Hippocampal formation (tissue), 2 donors: ENCODE measurements at regions not wholly inside any gene's neighbourhood (a gene's known extent, or its start where the extent isn't known, plus 50 kb on each side); places are given as distances from the start of the nearest gene placed in this dataset.
"Not testable (repeated sequence)": the region's sequence is repeated elsewhere in the genome, so short reads cannot be mapped to it uniquely, and the experiment has no call there.

ENCODE experiments used
- DNase-seq, 2 donors: peaks; one replicate each; lab custom pipeline; 2025; lab: John Stamatoyannopoulos, UW

DNA sequence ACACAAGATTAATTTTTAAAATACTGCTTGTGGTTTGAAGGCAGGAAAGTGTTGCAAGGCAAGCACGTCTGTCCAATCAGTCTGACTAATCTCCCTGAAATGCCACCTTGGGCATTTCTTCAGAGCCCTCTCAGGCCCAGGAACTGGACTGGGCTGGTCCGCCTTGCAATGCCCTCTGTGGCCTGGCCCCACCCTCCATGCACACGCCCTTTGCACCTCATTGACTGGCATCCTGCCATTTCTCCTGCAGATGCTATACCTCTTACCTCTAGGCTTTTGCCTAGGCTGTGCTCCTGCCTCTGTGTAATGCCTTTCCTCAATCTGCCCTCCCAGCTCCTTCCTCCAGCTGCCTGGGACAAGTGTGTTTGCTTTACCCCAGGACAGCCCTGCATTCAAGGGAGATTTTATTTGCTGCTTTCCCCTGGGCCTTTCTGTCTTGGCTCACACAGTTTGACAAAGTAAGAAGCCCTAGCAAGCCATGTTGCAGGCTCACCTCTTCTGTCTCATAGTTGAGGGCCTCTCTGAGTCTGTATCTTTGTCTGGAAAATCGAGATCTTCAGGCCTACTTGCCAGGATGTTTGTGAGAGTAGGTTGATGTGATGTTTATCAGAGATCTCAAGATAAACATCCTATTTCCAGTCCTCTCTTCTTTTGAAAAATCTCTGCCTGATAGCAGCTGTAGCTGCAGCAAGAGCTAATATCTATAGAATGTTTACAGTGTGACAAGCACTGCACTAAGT, 149.2 kb upstream of the JUN start:
- no peak for DNase-seq

DNA sequence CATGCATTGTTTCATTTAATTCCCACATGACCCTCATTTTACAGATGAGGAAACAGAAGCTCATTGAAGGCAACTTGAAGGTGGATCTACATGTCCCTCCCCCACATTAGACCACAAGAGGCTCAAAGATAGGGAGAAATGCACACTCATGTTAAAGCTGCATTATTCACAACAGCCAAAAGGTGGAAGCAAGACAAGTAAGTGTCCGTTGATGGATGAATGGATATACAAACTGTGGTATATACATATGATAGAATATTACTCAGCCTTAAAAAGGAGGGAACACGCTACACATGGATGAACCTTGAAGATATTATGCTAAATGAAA, 149.7 kb upstream of the JUN start:
- DNase-seq = no peak

DNA sequence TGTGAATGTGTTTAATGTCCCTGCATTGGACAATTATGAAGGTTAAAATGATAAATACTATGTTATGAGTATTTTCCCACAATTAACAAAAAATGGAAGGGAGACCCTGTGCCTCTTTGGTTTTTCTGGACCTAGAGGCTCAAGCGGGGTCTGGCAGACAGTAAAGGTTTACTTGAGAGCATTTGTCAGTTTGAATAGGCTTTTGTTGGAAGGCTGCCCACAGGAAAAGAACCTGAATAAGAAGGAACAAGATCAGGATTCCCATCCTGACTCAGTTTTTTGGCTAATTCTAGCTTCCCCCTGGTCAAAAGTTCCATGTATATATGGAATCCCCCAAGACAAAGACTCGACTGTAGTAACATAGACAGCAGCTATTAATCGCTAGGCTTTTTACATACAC, 150.9 kb upstream of the JUN start:
- no peak for DNase-seq

DNA sequence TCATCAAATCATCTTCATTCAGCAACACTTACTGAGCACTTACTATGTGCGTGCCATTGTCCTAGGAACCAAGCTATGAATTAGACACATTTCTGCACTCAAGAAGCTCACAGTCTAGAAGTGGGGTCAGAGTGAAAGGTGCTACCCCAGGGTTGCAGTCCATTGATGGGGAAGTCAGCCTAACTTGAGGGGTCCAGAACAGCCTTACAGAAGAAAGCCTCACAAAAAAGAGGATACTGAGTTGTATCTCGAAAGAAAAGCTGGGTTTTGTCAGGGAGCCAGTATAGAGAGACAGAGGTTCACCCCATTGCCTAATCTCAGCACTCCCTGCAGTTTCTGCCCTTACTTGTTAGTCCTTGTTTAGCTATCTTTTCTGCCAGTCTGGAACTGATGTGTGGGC, 153.1 kb upstream of the JUN start:
- DNase-seq = no peak

DNA sequence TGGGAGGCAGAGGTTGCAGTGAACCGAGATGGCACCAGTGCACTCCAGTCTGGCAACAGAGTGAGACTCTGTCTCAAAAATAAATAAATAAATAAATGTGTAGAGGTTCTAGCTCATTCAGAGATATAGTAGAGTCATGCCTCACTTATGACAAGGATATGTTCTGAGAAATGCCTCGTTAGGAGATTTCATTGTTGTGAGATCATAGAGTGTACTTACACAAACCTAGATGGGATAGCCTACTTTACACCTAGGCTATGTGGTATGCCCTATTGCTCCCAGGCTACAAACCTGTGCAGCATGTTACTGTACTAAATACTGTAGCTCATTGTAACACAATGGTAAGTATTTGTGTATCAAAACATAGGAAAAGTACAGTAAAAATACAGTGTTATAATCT, 155.3 kb upstream of the JUN start:
- no peak for DNase-seq

DNA sequence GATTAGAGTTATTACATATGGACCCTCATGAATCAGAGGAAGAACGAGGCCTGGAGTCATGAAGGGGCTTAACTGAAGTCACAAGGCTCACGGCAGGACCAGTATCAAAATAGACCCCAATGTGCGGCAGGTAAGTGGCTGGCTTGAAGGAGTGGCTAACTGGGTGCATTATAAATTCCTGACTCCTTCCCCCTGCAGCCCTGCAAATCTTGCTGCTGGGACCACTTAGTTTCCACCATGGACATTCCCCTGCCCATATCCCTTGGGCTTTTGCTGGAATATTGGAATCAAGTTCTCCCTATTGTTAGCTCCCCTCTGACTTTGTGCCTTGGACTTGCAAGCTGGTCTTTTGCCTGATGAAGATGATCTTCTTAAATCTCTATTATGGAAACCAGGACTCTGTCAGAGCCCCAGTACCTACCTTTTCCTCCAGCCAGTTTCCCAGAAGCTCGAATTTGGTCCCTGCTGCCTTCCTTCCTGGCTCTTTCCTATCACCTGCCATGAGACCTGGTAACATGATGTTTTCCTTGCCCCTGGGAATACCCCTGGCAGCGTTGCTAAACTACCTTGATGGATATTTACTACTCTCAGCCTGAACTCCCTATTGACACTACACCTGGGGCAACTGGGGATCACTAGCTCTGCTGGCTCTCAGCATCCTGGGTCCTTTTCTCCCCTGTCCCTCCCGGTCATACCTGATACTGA, 156.0 kb upstream of the JUN start:
- no peak for DNase-seq

DNA sequence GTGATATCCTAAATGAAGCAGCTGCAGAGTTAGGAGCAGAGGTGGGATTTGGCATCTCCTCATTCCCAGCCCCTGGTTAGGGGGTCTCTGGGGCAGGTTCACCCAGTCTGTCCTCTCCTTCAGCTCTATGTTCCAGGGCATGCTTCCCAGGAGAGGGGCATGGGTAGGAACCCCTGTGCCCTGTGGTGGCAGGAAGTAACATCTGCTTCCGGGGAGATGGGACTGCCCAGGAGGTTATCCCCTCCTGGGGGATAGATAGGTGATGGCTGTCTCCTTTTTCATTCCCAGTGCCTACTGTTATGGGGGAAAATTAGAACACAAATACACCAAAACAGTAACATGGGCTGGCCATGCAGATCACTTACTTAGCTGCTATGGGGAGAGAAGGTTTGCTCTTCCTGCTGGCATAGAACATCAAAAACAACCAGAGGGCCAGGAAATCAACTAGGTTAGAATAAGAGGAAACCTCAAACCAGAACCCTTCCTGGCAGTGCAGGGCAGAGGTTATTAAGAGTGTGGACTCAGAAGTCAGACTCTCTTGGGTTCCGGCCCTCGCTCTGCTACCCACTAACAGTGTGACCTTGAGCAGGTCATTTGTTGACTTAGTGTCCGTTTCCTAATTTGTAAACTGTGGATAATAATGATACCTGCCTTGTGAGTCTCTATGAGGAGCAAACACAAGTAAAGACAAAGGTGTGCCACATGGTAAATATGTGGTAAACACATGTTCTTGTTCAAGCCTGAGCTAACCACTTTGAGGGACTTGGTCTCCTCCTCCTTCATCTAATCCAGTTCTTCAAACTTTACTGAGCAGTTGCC, 157.8 kb upstream of the JUN start:
- no peak for DNase-seq

DNA sequence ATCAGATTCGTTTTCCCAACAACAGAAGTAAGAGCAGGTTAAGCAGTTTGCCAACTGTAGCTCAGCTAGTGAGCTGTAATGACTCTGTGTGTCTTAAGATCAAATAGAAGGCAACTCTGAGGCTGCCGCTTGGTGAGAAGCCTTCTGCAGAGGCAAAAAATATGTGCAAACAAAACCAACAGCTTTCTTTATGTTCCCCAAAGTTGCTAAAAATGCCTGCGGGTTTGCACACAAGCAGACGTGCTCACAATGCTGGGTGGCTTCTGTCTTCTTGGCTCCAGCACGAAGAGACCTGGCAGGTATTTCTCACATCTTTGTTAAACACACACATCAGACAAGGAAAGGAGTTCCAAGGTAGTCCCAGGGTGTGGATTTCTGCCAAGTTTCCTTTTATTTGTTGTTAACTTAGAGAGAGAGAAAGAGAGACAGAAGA, 158.9 kb upstream of the JUN start:
- no peak for DNase-seq

DNA sequence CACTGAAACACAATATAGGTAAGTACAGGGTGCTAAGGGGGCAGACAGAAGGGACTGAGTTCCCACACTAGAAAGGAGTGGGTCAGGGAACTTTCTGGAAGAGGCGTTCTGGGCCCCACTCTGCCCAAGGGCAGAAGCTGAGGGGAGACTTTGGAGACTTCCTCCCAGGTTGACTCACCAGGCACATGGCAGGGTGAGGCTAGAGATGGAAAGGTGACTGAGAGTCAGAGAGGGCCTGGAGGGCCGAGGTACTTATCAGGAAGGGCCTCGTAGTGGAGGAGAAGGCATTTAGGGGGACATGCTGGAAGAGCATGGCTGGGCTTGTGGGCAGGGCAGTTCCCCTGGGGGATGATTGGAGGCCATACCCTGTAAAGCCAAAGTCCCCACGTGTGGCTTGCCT, 159.9 kb upstream of the JUN start:
- no peak for DNase-seq

DNA sequence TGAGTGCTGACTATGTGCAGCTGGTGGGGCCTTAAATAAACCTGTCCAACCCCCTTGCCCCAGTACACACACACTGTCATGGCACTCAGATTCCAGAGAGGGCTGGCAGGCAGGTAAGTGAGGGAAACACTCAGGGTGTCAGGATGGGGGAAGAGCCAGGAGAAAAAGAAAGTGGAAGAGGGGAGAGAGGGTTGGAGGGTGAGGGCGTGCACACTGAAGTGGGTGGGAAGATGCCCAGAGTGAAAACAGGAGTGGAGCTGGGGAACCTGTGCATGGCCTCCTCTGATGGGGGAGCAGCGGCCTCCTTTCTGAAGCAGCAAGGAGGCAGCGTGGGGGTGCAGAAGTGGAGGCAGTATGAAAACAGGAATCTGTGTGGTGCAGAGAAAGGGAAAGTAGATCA, 160.6 kb upstream of the JUN start:
- DNase-seq = no peak

DNA sequence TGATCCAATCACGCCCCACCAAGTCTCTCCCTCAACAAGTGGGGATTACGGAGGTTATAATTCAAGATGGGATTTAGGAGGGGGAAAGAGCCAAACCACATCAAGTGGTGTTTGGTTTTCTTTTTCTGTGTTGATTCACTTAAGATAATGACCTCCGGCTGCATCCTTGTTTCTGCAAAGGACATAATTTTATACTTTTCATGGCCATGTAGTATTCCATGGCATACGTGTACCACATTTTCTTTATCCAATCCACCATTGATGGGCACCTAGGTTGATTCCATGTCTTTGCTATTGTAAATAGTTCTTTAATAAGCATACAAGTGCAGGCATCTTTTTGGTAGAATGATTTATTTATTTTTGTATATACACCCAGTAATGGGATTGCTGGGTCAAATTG, 162.5 kb upstream of the JUN start:
- no peak for DNase-seq

DNA sequence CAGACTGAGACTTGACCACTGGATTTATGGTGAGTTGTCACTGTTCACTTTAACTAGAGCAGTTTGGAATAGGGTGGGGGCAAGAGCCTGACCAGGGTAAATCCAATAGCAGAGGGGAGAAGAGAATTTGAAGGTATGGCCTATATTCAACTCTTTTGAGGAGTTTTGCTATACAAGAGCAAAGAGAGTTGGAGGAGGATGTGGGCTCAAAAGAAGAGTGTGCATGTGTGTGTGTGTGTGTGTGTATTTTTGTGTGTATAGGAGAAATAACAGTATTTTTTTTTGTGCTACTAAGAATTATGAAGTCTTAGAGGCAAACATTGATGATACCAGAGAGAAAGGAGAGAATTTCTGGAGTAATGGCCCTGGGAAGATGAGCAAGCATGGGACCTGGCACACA, 164.8 kb upstream of the JUN start:
- no peak for DNase-seq

DNA sequence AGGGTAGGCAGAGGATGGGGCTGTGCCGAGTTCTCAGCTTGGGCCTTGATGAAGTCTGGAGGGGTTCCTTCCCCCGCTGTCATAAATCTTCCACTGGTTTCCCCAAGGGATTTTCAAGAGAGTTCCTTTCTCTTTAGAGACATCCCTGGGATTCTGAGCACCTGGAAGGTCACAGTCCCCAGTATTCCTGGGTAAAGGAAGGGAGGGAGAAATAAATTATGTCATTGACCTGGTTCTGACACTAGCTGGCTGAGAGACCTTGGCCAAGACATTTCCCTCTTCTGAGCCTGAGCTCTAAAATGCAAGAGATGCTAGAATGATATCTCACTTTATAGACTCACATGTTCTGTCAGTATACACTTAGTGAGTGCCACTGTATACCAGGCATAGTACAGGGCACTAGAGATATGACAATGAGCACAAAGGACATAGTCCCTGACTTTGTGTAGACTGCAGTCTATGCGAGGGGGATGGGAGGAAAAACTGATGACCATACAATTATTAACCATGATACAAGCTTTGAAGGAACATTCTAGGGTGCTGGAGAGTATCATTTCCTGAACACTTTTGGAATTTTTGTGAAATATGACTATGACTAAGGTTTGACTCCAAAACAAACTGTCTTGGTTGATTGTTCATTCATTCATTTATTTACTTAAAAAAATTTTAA, 165.8 kb upstream of the JUN start:
- DNase-seq = no peak

DNA sequence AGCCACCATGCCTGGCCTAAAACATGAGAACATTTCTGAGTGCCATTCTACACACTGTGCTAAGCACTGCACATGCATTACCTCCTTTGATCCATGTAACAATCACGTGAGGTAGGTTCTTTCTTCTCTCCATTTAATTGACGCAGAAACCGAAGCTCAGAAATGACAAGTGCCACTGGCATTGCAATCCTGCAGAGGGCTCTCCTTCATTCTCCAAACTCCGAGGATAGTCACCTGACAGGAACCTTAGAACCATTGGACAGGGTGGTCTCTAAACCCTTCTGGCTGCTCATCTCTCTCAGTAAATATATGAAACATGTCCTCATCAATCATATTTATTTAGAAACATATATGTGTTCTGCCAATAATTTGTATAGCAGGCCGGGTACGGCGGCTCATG, 167.1 kb upstream of the JUN start:
- DNase-seq = no peak

DNA sequence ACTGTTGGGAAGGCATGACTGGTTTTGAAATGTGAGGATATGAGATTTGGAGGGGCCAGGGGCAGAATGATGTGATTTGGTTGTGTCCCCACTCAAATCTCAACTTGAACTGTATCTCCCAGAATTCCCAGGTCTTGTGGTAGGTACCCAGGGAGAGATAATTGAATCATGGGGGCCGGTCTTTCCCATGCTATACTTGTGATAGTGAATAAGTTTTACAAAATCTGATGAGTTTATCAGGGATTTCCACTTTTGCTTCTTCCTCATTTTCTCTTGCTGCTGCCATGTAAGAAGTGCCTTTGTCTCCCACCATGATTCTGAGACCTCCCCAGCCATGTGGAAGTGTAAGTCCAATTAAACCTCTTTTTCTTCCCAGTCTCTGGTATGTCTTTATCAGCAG, 170.1 kb upstream of the JUN start:
- DNase-seq = not testable (repeated sequence)

DNA sequence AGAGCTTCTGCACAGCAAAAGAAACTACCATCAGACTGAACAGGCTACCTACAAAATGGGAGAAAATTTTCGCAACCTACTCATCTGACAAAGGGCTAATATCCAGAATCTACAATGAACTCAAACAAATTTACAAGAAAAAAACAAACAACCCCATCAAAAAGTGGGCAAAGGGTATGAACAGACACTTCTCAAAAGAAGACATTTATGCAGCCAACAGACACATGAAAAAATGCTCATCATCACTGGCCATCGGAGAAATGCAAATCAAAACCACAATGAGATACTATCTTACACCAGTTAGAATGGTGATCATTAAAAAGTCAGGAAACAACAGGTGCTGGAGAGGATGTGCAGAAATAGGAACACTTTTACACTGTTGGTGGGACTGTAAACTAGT, 179.4 kb upstream of the JUN start:
- not testable (repeated sequence) for DNase-seq

DNA sequence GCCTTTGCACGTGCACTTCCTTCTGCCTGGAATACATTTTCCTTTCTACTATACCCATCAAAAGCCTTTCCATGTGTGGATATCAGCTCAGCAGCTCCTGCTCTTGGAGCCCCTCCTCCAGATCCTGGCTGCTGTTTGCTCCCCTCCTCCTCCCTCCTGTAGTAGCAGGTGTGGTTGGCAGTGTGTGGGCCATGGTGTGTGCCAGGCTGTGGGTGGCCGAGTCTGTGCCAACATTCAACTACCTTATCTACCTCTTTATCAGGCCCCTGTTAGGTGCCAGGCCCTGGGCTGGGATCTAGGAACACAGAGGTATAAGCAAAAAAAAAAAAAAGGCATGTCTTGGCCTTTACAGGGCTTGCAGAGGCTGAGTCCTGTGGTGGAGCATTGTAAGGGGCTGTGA, 180.6 kb upstream of the JUN start:
- no peak for DNase-seq

DNA sequence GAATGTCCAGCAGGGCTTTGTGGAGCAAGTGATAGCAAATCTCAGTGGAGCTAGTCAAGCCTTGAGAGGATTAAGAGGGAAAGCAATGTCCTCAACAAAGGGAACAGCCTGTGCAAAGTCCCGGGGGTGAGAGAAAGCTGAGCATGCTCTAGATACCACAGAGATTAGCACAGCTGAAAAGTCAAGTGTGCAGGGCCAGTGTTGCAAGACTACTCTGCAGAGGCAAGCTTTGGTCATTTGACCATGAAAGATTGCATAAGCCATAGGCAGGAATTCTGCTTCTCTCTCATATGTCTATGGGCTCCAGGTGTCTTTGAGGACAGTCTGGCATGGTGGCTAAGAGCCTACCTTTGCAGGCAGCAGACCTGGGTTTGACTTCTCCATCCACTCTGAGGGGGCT, 181.0 kb upstream of the JUN start:
- DNase-seq = no peak

DNA sequence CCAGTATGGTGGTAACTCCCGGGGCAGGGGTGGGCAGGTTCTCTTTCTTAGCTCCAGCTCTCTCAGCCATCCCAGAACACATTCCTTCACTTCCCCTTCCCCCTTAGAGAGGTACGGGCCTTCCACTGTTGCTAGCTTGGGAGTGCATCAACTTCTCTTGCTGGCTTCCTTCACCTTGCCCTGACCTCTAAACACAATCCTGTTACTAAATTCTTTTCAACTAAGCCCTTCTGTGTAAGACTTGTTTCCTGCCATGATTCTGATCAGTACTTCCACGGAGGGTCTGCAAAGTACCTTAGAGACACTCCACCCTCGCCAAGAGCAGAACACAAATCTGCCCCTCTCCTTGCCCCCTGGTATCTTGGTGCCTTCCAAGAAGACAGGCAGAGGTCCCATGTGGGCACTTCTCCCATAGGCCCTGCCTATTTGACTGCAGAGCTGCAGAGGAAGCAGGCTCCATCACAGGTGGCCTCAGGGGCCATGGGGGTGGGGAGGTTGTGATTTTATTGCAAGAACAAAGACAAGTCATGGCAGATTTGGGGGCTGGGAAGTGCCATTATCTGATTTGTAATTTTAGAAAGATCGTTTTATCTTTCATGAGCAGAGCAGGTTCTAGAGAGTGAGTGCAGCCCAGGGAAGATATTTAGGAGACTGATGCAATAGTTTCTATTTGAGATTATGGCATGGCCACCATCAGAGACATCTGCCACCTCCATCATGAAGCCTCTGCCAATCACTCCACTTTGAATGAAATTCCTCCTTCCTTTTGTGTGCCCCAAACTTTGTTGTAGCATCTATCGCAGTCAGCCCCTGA, 182.5 kb upstream of the JUN start:
- DNase-seq = no peak

DNA sequence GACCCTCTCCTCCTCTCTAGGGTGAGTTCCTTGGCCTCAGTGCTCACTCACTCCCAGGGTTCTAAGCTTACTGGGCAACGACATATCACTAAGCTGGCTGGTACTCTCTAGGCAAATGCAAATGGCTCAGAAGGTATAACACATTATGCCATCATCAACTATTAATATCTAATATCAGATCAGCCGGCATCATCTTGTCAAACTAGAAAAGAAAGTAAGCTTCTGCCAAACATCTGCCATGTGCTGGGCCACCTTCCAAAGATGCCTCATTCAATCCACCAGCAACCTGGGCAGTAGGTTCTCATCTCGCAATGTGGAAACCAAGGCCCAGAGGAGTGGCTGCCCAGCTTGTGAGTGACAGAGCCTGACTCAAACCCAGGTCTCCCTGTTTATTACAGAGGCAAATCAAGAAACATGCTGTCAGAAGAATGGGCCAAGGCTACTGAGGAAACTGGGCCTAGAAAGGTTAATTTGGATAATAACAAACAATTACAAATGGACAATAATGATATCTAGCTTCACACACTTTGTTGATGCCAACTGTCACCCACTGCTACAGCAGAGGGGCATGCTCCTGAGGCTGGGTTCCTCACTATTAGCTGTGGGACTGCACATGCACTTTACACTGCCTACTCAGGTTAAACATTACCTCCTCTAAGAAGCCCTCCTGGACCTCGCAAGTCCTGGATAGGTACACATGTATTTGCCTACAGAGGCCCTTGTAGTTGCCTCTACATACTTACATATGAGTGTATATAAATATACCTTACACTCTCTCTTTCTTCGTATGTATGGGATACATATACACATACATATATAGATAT, 183.3 kb upstream of the JUN start:
- no peak for DNase-seq
